Keratinocyte (primary cell): ENCODE measurements at regions not wholly inside any gene's neighbourhood (a gene's known extent, or its start where the extent isn't known, plus 50 kb on each side); places are given as distances from the start of the nearest gene placed in this dataset.

Experiments used
- DNase-seq: peaks from one replicate; pipeline ENCODE4 v3.0.0-alpha.2; 2011; ENCODE audit warnings: low read depth, missing footprints, low spot score
- FAIRE-seq: peaks from 2 replicates; lab custom pipeline; 2011; peaks lifted over from hg19 to GRCh38; lab: Jason Lieb, UNC
- H2AFZ ChIP-seq: 2 replicates; pipeline ENCODE4 v1.6.0; 2012; ENCODE audit warnings: low read length, control low read depth, inconsistent platforms; ENCODE audit not compliant: control insufficient read depth
- H3K27ac ChIP-seq: 2 replicates; pipeline ENCODE4 v1.5.1; 2011; ENCODE audit warnings: low read length; ENCODE audit not compliant: control insufficient read depth, insufficient read depth
- H3K27me3 ChIP-seq: 3 replicates; pipeline ENCODE4 v1.6.0; 2011; ENCODE audit warnings: low read length; ENCODE audit not compliant: control insufficient read depth, insufficient read depth; ENCODE audit errors: extremely low read depth
- H3K36me3 ChIP-seq, 2 experiments: 2 replicates in 1 of 2; 3 replicates in 1 of 2; pipeline ENCODE4 v1.5.1; 2011; ENCODE audit warnings: low read length in 2 of 2, mild to moderate bottlenecking in 1 of 2; ENCODE audit not compliant: control insufficient read depth in 2 of 2, insufficient read depth in 2 of 2; ENCODE audit errors: extremely low read depth in 1 of 2
- H3K4me1 ChIP-seq: 3 replicates; pipeline ENCODE4 v1.5.1; 2011; ENCODE audit warnings: low read length; ENCODE audit not compliant: control insufficient read depth, insufficient read depth; ENCODE audit errors: extremely low read depth
- H3K4me2 ChIP-seq: 3 replicates; pipeline ENCODE4 v1.6.0; 2011; ENCODE audit warnings: low read depth, low read length; ENCODE audit not compliant: control insufficient read depth, insufficient read depth; ENCODE audit errors: extremely low read depth
- H3K4me3 ChIP-seq, 3 experiments: fragments of 200-600 bp in 1 of 3; sonication (generic) in 1 of 3; 2 replicates in 2 of 3; 3 replicates in 1 of 3; pipeline ENCODE4 v1.5.1; 2011 to 2016; ENCODE audit warnings: low read length in 3 of 3, mild to moderate bottlenecking in 3 of 3, control low read depth in 2 of 3, inconsistent platforms in 1 of 3, low read depth in 1 of 3, mixed read lengths in 1 of 3, mixed run types in 1 of 3, moderate library complexity in 1 of 3; ENCODE audit not compliant: control insufficient read depth in 2 of 3, insufficient read depth in 2 of 3; ENCODE audit errors: extremely low read depth in 1 of 3
- H3K79me2 ChIP-seq: 2 replicates; pipeline ENCODE4 v1.6.0; 2012; ENCODE audit warnings: low read length; ENCODE audit not compliant: control insufficient read depth, insufficient read depth
- H3K9ac ChIP-seq: 3 replicates; pipeline ENCODE4 v1.6.0; 2011; ENCODE audit warnings: low read length; ENCODE audit not compliant: control insufficient read depth, insufficient read depth; ENCODE audit errors: extremely low read depth
- H3K9me1 ChIP-seq: 3 replicates; pipeline ENCODE4 v1.6.0; 2011; ENCODE audit warnings: low read length; ENCODE audit not compliant: control insufficient read depth, insufficient read depth; ENCODE audit errors: extremely low read depth
- H3K9me3 ChIP-seq: 2 replicates; pipeline ENCODE4 v1.5.1; 2012; ENCODE audit warnings: low read depth, low read length; ENCODE audit not compliant: control insufficient read depth
- H4K20me1 ChIP-seq: 3 replicates; pipeline ENCODE4 v1.6.0; 2011; ENCODE audit warnings: low read length; ENCODE audit not compliant: control insufficient read depth, insufficient read depth; ENCODE audit errors: extremely low read depth
- CTCF ChIP-seq, 3 experiments: IDR thresholded peaks in 1 of 3; conservative IDR thresholded peaks in 1 of 3; optimal IDR thresholded peaks in 1 of 3; 2 replicates in 2 of 3; 3 replicates in 1 of 3; pipeline versions ENCODE3 to v1.5.1; 2011; ENCODE audit warnings: low read length in 3 of 3, mild to moderate bottlenecking in 3 of 3, moderate library complexity in 2 of 3, control low read depth in 1 of 3, inconsistent platforms in 1 of 3; ENCODE audit not compliant: insufficient read depth in 2 of 3; ENCODE audit errors: extremely low read depth in 1 of 3
- EZH2 ChIP-seq: IDR thresholded peaks from one replicate; pipeline ENCODE4 v1.6.1; 2012; ENCODE audit warnings: inconsistent platforms, mild to moderate bottlenecking, low read length, moderate library complexity
- dilution Hi-C: fragments of 300-500 bp; cut with MboI; formaldehyde crosslinking; loops from one replicate; pipeline ENCODE4 v1.7.0; 2020; ENCODE audit warnings: low sequenced_read_pairs; ENCODE audit not compliant: extremely low pct_ligation_motif_present

- DNase-seq (no peak), FAIRE-seq (no peak)
- no peaks in the 10 kb centered on the region for H3K79me2 ChIP-seq
Observed at GRCh38 chr20:59377842-59378241, 77.4 kb downstream of the EDN3 start.

GRCh38 chr20:59378396-59378795 lies 78.0 kb downstream of the EDN3 start:
- Histone ChIP-seq H3K79me2 (no peaks in the 10 kb centered on the region), H3K9me3 (no peaks in the 10 kb centered on the region), H3K27ac (no peak overlapping the region), H3K4me2 (no peak overlapping the region), H3K36me3 (no peaks in the 10 kb centered on the region), H3K27me3 (peaks cover 31% of the 10 kb centered on the region), H3K4me1 (no peaks in the 10 kb centered on the region), H3K9ac (no peak overlapping the region), H3K4me3 (no peak overlapping the region), H4K20me1 (no peaks in the 10 kb centered on the region), H2AFZ (no peak overlapping the region), H3K9me1 (no peaks in the 10 kb centered on the region)
- dilution Hi-C loops, result no loop called here
- TF ChIP-seq CTCF (optimal IDR thresholded peaks at IDR 0.05 in 1 of 3, IDR thresholded peaks at IDR 0.05 in 1 of 3, conservative IDR thresholded peaks at IDR 0.05 in 1 of 3; ENCODE audit: extremely low read depth in 1 of 3, insufficient read depth in 2 of 3, low read length in 3 of 3) (no peak), EZH2 (no peak)
- no peak for FAIRE-seq
- no peak for DNase-seq

More at GRCh38 chr20:59377842-59378241, 77.4 kb downstream of the EDN3 start:
- Histone ChIP-seq H3K9me1 (no peaks in the 10 kb centered on the region), H4K20me1 (no peaks in the 10 kb centered on the region), H3K27ac (no peak overlapping the region), H3K9me3 (no peaks in the 10 kb centered on the region), H3K36me3 (no peaks in the 10 kb centered on the region), H3K4me2 (no peak overlapping the region), H2AFZ (no peak overlapping the region), H3K4me1 (no peaks in the 10 kb centered on the region), H3K27me3 (peaks cover 27% of the 10 kb centered on the region), H3K4me3 (no peak overlapping the region), H3K9ac (no peak overlapping the region)
- TF ChIP-seq CTCF (optimal IDR thresholded peaks at IDR 0.05 in 1 of 3, IDR thresholded peaks at IDR 0.05 in 1 of 3, conservative IDR thresholded peaks at IDR 0.05 in 1 of 3; ENCODE audit: extremely low read depth in 1 of 3, insufficient read depth in 2 of 3, low read length in 3 of 3), result no peak
- TF ChIP-seq EZH2, result no peak
- dilution Hi-C loops, result no loop called here
